22Rv1 (cell line): ENCODE measurements at regions not wholly inside any gene's neighbourhood (a gene's known extent, or its start where the extent isn't known, plus 50 kb on each side); places are given as distances from the start of the nearest gene placed in this dataset.

Experiments
- H3K27ac ChIP-seq: fragments of 450-650 bp; 2 replicates; pipeline ENCODE4 v1.5.1; 2017
- CTCF ChIP-seq: fragments of 450-650 bp; IDR thresholded peaks from 2 replicates; pipeline ENCODE4 v1.5.1; 2017; ENCODE audit warnings: mild to moderate bottlenecking
- ZFX ChIP-seq: fragments of 450-650 bp; IDR thresholded peaks from 2 replicates; pipeline ENCODE4 v1.6.1; 2017; ENCODE audit warnings: antibody characterized with exemption, borderline replicate concordance

GRCh38 chr6:40717411-40718057 is 130.4 kb upstream of the LRFN2 start:
- no peak overlapping the region for H3K27ac ChIP-seq
- TF ChIP-seq CTCF, result no peak
- TF ChIP-seq ZFX, result no peak

GRCh38 chr6:40715570-40716403 is 128.6 kb upstream of the LRFN2 start:
- H3K27ac ChIP-seq, result peak overlapping the region; percentile 52; the same call in 1 of the 2 replicates
- TF ChIP-seq CTCF, result no peak
- no peak for TF ChIP-seq ZFX

GRCh38 chr6:40714576-40715564 is 127.7 kb upstream of the LRFN2 start:
- TF ChIP-seq CTCF, result no peak
- no peak for TF ChIP-seq ZFX
- H3K27ac ChIP-seq, result peak overlapping the region; percentile 52

DNA sequence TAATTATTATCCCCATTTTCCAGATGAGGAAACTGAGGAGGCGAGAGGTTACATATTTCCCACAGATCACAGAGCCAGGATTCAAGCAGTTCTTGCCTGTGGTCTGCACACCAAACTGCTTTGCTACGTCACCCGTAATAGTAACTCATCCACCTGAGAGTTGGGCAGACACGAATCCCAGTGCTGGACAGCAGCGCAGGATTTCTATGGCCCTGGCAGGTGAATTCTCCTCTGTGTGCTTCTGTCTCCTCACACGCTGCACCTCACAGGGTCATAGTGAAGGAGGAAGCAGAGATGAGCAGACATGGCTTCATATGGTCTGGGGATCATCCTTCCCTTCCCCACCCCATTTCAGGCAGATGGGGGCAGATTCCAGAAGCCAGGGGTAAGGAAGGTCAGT is 127.0 kb upstream of the LRFN2 start:
- TF ChIP-seq CTCF (no peak), ZFX (no peak)
- peak overlapping the region; percentile 52; the same call in 1 of the 2 replicates for H3K27ac ChIP-seq

- TF ChIP-seq ZFX, result no peak
- no peak overlapping the region for H3K27ac ChIP-seq
Observed at GRCh38 chr6:40713002-40713719, 126.0 kb upstream of the LRFN2 start.

DNA sequence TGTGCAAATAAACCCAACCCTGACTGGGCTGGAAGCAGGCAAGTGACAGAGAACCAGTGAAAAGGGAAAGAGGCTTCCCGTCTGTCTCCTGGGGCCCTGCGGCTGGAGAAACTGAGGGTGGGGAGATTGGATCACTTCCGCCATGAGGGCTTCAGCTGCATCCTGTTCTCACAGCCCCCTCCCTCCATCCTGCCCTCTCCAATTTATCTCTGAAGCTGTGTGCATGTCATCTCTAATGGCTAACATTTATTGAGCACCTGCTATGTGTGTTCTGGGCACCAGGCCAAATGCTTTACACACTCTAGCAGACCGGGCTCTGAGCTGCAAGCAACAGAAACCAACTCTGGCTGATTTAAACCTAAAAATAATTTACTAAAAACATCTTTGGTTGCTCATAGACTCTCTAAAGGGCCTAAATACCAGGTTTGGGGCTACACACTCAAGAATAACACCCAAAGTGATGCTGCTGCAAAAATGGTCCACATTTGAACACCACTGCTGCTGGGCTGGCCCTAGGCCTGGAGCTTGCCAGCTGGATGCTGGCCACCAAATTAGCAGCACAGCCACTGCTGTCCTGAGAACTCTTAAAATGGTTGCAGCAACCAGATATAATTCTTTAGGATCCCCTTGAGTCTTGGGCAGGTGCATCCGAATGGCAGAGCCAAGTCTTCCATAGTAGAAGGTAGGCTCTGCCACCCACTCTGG is 123.6 kb upstream of the LRFN2 start:
- H3K27ac ChIP-seq, result no peak overlapping the region
- no peak for TF ChIP-seq CTCF
- no peak for TF ChIP-seq ZFX

DNA sequence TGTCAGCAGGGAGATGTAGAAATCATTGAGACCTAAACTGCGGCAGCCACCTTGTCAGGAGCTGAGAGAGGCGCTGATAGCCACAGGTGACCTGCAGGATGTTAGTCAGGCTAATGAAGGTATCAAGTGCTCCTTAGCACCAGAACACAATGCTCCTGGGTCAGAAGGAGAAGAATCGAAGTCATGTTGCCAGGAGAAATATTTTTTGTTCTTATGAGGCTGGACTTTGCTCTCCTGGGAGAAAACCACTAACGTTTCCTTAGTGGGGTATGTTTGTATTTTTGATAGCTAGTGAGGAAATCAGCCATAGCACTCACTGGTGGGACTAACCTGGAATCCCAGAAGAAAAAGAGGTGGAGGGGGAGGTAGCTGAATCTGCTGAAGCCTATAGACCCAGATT is 120.9 kb upstream of the LRFN2 start:
- H3K27ac ChIP-seq, result no peak overlapping the region
- no peak for TF ChIP-seq ZFX
- no peak for TF ChIP-seq CTCF
